DMS79 (cell line): ENCODE measurements at regions not wholly inside any gene's neighbourhood (a gene's known extent, or its start where the extent isn't known, plus 50 kb on each side); places are given as distances from the start of the nearest gene placed in this dataset.

Experiments used
- DNase-seq: peaks from one replicate; lab custom pipeline; 2025; lab: John Stamatoyannopoulos, UW

GRCh38 chr7:32177232-32177631 is 107.0 kb upstream of the PDE1C start:
- no peak for DNase-seq

- DNase-seq: no peak
Observed at GRCh38 chr7:32175099-32175498, 104.9 kb upstream of the PDE1C start.

- no peak for DNase-seq
Observed at GRCh38 chr7:32171248-32171647, 101.0 kb upstream of the PDE1C start.

- DNase-seq: no peak
Observed at GRCh38 chr7:32170838-32171237, 100.6 kb upstream of the PDE1C start.

GRCh38 chr7:32169228-32169627 is 99.0 kb upstream of the PDE1C start:
- no peak for DNase-seq

GRCh38 chr7:32167815-32168214 is 97.6 kb upstream of the PDE1C start:
- DNase-seq: no peak

GRCh38 chr7:32167256-32167655 is 97.0 kb upstream of the PDE1C start:
- no peak for DNase-seq

- DNase-seq: no peak
Observed at GRCh38 chr7:32164341-32164996, 94.3 kb upstream of the PDE1C start.

GRCh38 chr7:32163896-32164295 is 93.7 kb upstream of the PDE1C start:
- no peak for DNase-seq

- DNase-seq: no peak
Observed at GRCh38 chr7:32163141-32163806, 93.1 kb upstream of the PDE1C start.

GRCh38 chr7:32161708-32162107 is 91.5 kb upstream of the PDE1C start:
- DNase-seq: no peak

GRCh38 chr7:32158751-32159745 is 88.8 kb upstream of the PDE1C start:
- DNase-seq: no peak

- DNase-seq: no peak
Observed at GRCh38 chr7:32158076-32158475, 87.9 kb upstream of the PDE1C start.

- DNase-seq: no peak
Observed at GRCh38 chr7:32155712-32156111, 85.5 kb upstream of the PDE1C start.

GRCh38 chr7:32154797-32155196 is 84.6 kb upstream of the PDE1C start:
- DNase-seq: no peak

GRCh38 chr7:32153006-32153405 is 82.8 kb upstream of the PDE1C start:
- DNase-seq: no peak

GRCh38 chr7:32152576-32152975 is 82.4 kb upstream of the PDE1C start:
- no peak for DNase-seq

- DNase-seq: no peak
Observed at GRCh38 chr7:32150589-32150988, 80.4 kb upstream of the PDE1C start.

- DNase-seq: no peak
Observed at GRCh38 chr7:32150039-32150438, 79.8 kb upstream of the PDE1C start.

GRCh38 chr7:32147546-32148268 is 77.5 kb upstream of the PDE1C start:
- DNase-seq: no peak

GRCh38 chr7:32145911-32146310 is 75.7 kb upstream of the PDE1C start:
- DNase-seq: no peak

GRCh38 chr7:32144676-32145075 is 74.5 kb upstream of the PDE1C start:
- no peak for DNase-seq
